Body of pancreas (tissue), 4 donors: ENCODE measurements at regions not wholly inside any gene's neighbourhood (a gene's known extent, or its start where the extent isn't known, plus 50 kb on each side); places are given as distances from the start of the nearest gene placed in this dataset.

Source experiments
- ATAC-seq: fragments of 150-250 bp; one replicate; pipeline ENCODE4 v1.9.1; 2016
- DNase-seq, 4 donors: peaks; one replicate each; pipeline ENCODE4 v3.0.0-alpha.2; 2019
- H3K27ac ChIP-seq, 4 donors: fragments of 200-600 bp; sonication (generic); 1 replicate in 3 of 4; 2 replicates in 1 of 4; pipeline versions ENCODE4 v1.5.1 to v1.6.1; 2016 to 2019; ENCODE audit warnings: mild to moderate bottlenecking in 1 of 4, mixed read lengths in 1 of 4, moderate library complexity in 1 of 4
- H3K27me3 ChIP-seq, 2 donors: fragments of 200-600 bp; sonication (generic); one replicate each; pipeline ENCODE4 v1.6.0; 2016; ENCODE audit warnings: mild to moderate bottlenecking in 1 of 2
- H3K36me3 ChIP-seq, 2 donors: fragments of 200-600 bp; sonication (generic); replicated peaks in 1 of 2; 2 replicates each; pipeline ENCODE4 v1.5.1; 2016; ENCODE audit warnings: low read depth in 2 of 2; ENCODE audit not compliant: insufficient read depth in 1 of 2
- H3K4me1 ChIP-seq: fragments of 200-600 bp; sonication (generic); one replicate; pipeline ENCODE4 v1.6.0; 2016
- H3K4me3 ChIP-seq, 2 donors: fragments of 200-600 bp; sonication (generic); 1 replicate in 1 of 2; 2 replicates in 1 of 2; pipeline ENCODE4 v1.5.1; 2016 to 2019
- H3K9me3 ChIP-seq, 3 donors: fragments of 200-600 bp; sonication (generic); 1 replicate in 2 of 3; 2 replicates in 1 of 3; pipeline ENCODE4 v1.5.1; 2016
- CTCF ChIP-seq, 7 experiments: fragments of 450-650 bp in 4 of 7; fragments of 200-600 bp in 3 of 7; sonication (generic) in 3 of 7; IDR thresholded peaks; one replicate each; pipeline ENCODE4 v1.5.1; 2016 to 2019; ENCODE audit warnings: antibody characterized with exemption in 7 of 7
- POLR2A ChIP-seq, 3 donors: fragments of 450-650 bp; IDR thresholded peaks; one replicate each; pipeline ENCODE4 v1.6.1; 2016; ENCODE audit warnings: antibody characterized with exemption in 3 of 3, mild to moderate bottlenecking in 2 of 3
- WGBS, 2 donors: methylation state at CpG; one replicate each; pipeline ENCODE4 v1.1.5; 2017; 5-methylcytosine and 5-hydroxymethylcytosine counted together
- intact Hi-C: fragments of 100-400 bp; cut with DNase I; formaldehyde crosslinking; loops from one replicate; pipeline ENCODE4 v1.15.1; 2023

GRCh38 chr4:10347815-10348214 lies 109.4 kb downstream of the ZNF518B start:
- TF ChIP-seq POLR2A (IDR thresholded peaks at IDR 0.05) (no peak), CTCF (IDR thresholded peaks at IDR 0.05) (no peak)
- Histone ChIP-seq H3K27me3 (no peaks in the 10 kb centered on the region), H3K4me3 (no peak overlapping the region), H3K27ac (no peak overlapping the region), H3K4me1 (no peaks in the 10 kb centered on the region), H3K9me3 (no peaks in the 10 kb centered on the region), H3K36me3 (no peaks in the 10 kb centered on the region)
- DNase-seq: no peak
- ATAC-seq: no peak
- intact Hi-C loops: no loop called here
- WGBS, 2 donors: 10 to 44% methylated on average over 1 of the region's 1 CpG

GRCh38 chr4:10347281-10347795 lies 109.9 kb downstream of the ZNF518B start:
- ATAC-seq: no peak
- no peak overlapping the region for H3K4me3 ChIP-seq

GRCh38 chr4:10346023-10346422 lies 111.2 kb downstream of the ZNF518B start:
- H3K4me3 ChIP-seq: no peak overlapping the region
- WGBS, 2 donors: 56 to 81% methylated on average over 2 of the region's 2 CpGs
- ATAC-seq (no peak), DNase-seq (no peak)
- H3K9me3 ChIP-seq: no peaks in the 10 kb centered on the region
- TF ChIP-seq POLR2A (IDR thresholded peaks at IDR 0.05): no peak
- no peak for TF ChIP-seq CTCF (IDR thresholded peaks at IDR 0.05)
- no peaks in the 10 kb centered on the region for H3K4me1 ChIP-seq
- H3K27ac ChIP-seq: no peak overlapping the region
- intact Hi-C loops: no loop called here
- no peaks in the 10 kb centered on the region for H3K36me3 ChIP-seq
- no peaks in the 10 kb centered on the region for H3K27me3 ChIP-seq

More at GRCh38 chr4:10347281-10347795, 109.9 kb downstream of the ZNF518B start:
- H3K36me3 ChIP-seq: no peaks in the 10 kb centered on the region
- no peaks in the 10 kb centered on the region for H3K27me3 ChIP-seq
- no peak for TF ChIP-seq CTCF (IDR thresholded peaks at IDR 0.05)
- TF ChIP-seq POLR2A (IDR thresholded peaks at IDR 0.05): no peak
- 54 to 59% methylated on average over 5 of the region's 5 CpGs for WGBS, 2 donors
- no peaks in the 10 kb centered on the region for H3K9me3 ChIP-seq
- DNase-seq: no peak
- H3K4me1 ChIP-seq: no peaks in the 10 kb centered on the region
- no peak overlapping the region for H3K27ac ChIP-seq
- intact Hi-C loops: no loop called here

- ATAC-seq: no peak
- H3K27ac ChIP-seq: no peak overlapping the region
- no peaks in the 10 kb centered on the region for H3K27me3 ChIP-seq
- H3K4me1 ChIP-seq: no peaks in the 10 kb centered on the region
- intact Hi-C loops: no loop called here
- H3K4me3 ChIP-seq: no peak overlapping the region
- no peaks in the 10 kb centered on the region for H3K36me3 ChIP-seq
- no peak for TF ChIP-seq POLR2A (IDR thresholded peaks at IDR 0.05)
- no peak for TF ChIP-seq CTCF (IDR thresholded peaks at IDR 0.05)
- 62 to 63% methylated on average over 3 of the region's 3 CpGs for WGBS, 2 donors
- H3K9me3 ChIP-seq: no peaks in the 10 kb centered on the region
- DNase-seq: no peak
Measured at GRCh38 chr4:10345381-10345784, 111.8 kb downstream of the ZNF518B start.

- no peaks in the 10 kb centered on the region for H3K36me3 ChIP-seq
- no peaks in the 10 kb centered on the region for H3K9me3 ChIP-seq
- intact Hi-C loops: no loop called here
- no peak overlapping the region for H3K4me3 ChIP-seq
- TF ChIP-seq POLR2A (IDR thresholded peaks at IDR 0.05): no peak
- no peak for TF ChIP-seq CTCF (IDR thresholded peaks at IDR 0.05)
- no peaks in the 10 kb centered on the region for H3K27me3 ChIP-seq
- H3K4me1 ChIP-seq: no peaks in the 10 kb centered on the region
- 59% methylated on average over 4 of the region's 4 CpGs for WGBS, 2 donors
- DNase-seq: no peak
- ATAC-seq: no peak
- no peak overlapping the region for H3K27ac ChIP-seq
Measured at GRCh38 chr4:10344824-10345223, 112.4 kb downstream of the ZNF518B start.
